Activated naive CD8-positive, alpha-beta T cell treated with anti-CD3 and anti-CD28 coated beads for 36 hours (primary cell): ENCODE measurements at regions not wholly inside any gene's neighbourhood (a gene's known extent, or its start where the extent isn't known, plus 50 kb on each side); places are given as distances from the start of the nearest gene placed in this dataset.
A peak's percentile ranks its signal among the peaks of the same experiment; 100 is the strongest.
"Not testable (repeated sequence)": the region's sequence is repeated elsewhere in the genome, so short reads cannot be mapped to it uniquely, and the experiment has no call there.

Experiments used
- DNase-seq: peaks from one replicate; pipeline ENCODE4 v3.0.0; 2021
- H3K27ac Mint-ChIP-seq: one replicate; pipeline ENCODE4 v1.8.0; 2022; ENCODE audit warnings: mild to moderate bottlenecking, moderate library complexity, mixed read lengths
- H3K27me3 Mint-ChIP-seq: one replicate; pipeline ENCODE4 v1.8.0; 2022; ENCODE audit warnings: mild to moderate bottlenecking, mixed read lengths
- H3K36me3 Mint-ChIP-seq: one replicate; pipeline ENCODE4 v1.8.0; 2021; ENCODE audit warnings: mild to moderate bottlenecking, mixed read lengths
- H3K4me1 Mint-ChIP-seq: one replicate; pipeline ENCODE4 v1.8.0; 2021; ENCODE audit warnings: mixed read lengths
- H3K4me3 Mint-ChIP-seq: one replicate; pipeline ENCODE4 v1.8.0; 2022; ENCODE audit warnings: mild to moderate bottlenecking, moderate library complexity, mixed read lengths
- H3K9me3 Mint-ChIP-seq: one replicate; pipeline ENCODE4 v1.8.0; 2022; ENCODE audit warnings: mixed read lengths

DNA sequence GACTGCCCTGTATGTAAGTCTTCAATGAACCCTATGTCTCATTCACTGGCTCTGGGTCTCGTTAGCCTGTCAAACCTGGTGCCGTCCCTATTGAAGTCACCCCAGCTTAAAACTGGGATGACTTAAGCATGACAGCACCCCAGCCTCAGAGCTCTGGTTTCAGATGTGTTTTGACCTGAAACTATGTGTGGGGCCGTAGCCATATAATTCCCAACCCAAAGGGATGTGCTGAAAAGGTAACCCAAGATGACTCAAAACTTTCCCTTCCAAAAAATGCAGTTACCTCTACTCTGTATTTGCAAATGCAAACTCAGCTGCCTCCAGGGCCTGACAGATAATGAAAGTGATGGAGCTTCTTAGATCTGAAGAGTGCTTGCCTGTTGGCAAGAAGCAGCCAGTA is 478.3 kb upstream of the ERCC4 start:
- no peak for DNase-seq
- Mint-ChIP-seq H3K9me3 (no peaks in the 10 kb centered on the region), H3K4me3 (no peak overlapping the region), H3K27me3 (peaks cover 11% of the 10 kb centered on the region), H3K36me3 (no peaks in the 10 kb centered on the region), H3K27ac (no peak overlapping the region), H3K4me1 (no peaks in the 10 kb centered on the region)

DNA sequence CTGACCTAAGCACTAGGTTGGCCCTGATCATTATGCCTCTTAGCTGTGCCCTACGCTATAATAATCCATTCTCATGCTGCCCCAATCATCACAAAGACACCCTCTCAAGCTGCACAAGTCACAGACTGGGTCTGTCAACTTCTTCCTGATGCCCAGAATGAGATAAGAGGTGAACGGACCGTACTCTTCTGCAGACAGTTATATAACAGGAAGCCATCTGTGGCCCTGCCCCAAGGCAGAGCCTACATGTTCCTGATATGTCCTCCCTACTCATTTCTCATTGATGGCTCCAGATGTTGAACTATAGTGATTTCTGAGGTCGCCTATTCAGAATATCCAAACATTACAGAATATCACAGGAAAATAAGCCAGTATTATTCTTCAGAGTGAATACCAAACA is 471.6 kb upstream of the ERCC4 start:
- H3K9me3 Mint-ChIP-seq: no peaks in the 10 kb centered on the region
- H3K27me3 Mint-ChIP-seq: peaks cover 11% of the 10 kb centered on the region
- H3K4me3 Mint-ChIP-seq: no peak overlapping the region
- no peak overlapping the region for H3K27ac Mint-ChIP-seq
- no peaks in the 10 kb centered on the region for H3K4me1 Mint-ChIP-seq
- H3K36me3 Mint-ChIP-seq: no peaks in the 10 kb centered on the region
- no peak for DNase-seq

GRCh38 chr16:13453325-13453724 is 466.6 kb upstream of the ERCC4 start:
- no peaks in the 10 kb centered on the region for H3K27me3 Mint-ChIP-seq
- no peak overlapping the region for H3K27ac Mint-ChIP-seq
- H3K9me3 Mint-ChIP-seq: no peaks in the 10 kb centered on the region
- no peaks in the 10 kb centered on the region for H3K4me1 Mint-ChIP-seq
- no peaks in the 10 kb centered on the region for H3K36me3 Mint-ChIP-seq
- no peak for DNase-seq
- H3K4me3 Mint-ChIP-seq: no peak overlapping the region

- peak; percentile 4 for DNase-seq
- Mint-ChIP-seq H3K36me3 (no peaks in the 10 kb centered on the region), H3K4me1 (no peaks in the 10 kb centered on the region), H3K4me3 (no peak overlapping the region), H3K9me3 (no peaks in the 10 kb centered on the region), H3K27ac (no peak overlapping the region), H3K27me3 (no peaks in the 10 kb centered on the region)
Observed at GRCh38 chr16:13453938-13454553, 465.9 kb upstream of the ERCC4 start.

GRCh38 chr16:13463619-13464018 is 456.3 kb upstream of the ERCC4 start:
- Mint-ChIP-seq H3K36me3 (no peaks in the 10 kb centered on the region), H3K27me3 (peaks cover 9% of the 10 kb centered on the region), H3K27ac (no peak overlapping the region), H3K4me3 (no peak overlapping the region), H3K9me3 (peaks cover 4% of the 10 kb centered on the region), H3K4me1 (no peaks in the 10 kb centered on the region)
- no peak for DNase-seq

DNA sequence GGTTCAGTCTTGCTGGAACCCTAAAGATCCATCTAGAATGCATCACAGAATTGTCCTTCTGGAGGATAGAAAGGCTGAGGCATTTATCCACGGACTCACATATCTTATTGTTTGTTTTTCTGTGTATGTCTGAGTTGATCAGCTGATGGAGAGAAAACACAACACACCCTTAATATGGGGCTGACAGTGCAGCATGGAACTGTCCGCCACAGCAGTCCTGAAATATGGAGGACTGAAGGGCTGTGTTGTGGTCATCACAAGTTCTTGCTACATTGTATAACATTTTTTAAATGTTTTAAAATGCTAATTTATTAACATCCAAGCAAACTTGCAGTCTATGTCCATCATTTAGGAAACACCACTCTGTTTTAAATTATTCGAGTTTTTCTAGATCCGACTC is 448.9 kb upstream of the ERCC4 start:
- Mint-ChIP-seq H3K27ac (no peak overlapping the region), H3K9me3 (peaks cover 12% of the 10 kb centered on the region), H3K4me1 (no peaks in the 10 kb centered on the region), H3K27me3 (peaks cover 6% of the 10 kb centered on the region), H3K36me3 (no peaks in the 10 kb centered on the region), H3K4me3 (no peak overlapping the region)
- DNase-seq: no peak

DNA sequence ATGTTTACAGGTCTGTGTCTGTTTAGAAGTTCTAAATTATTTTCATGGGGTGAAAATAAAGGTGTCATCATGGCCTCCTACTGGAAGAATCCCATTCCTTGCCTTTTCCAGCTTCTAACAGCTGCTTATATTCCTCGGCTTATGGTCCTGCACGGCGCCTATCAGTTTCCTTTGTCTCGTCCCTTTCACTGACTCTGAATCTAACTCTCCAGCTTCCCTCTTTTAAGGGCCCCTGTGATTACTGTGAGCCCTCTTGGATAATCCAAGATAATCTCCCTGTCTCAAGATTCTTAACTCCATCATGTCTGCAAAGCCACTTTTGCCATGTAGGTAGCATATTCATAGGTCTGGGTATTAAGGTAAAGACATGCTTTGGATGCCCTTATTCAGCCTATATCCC is 441.0 kb upstream of the ERCC4 start:
- no peaks in the 10 kb centered on the region for H3K36me3 Mint-ChIP-seq
- H3K9me3 Mint-ChIP-seq: no peaks in the 10 kb centered on the region
- no peak overlapping the region for H3K27ac Mint-ChIP-seq
- H3K4me1 Mint-ChIP-seq: no peaks in the 10 kb centered on the region
- DNase-seq: no peak
- no peak overlapping the region for H3K4me3 Mint-ChIP-seq
- peaks cover 4% of the 10 kb centered on the region for H3K27me3 Mint-ChIP-seq

- no peak overlapping the region for H3K4me3 Mint-ChIP-seq
- H3K4me1 Mint-ChIP-seq: no peaks in the 10 kb centered on the region
- no peak overlapping the region for H3K27ac Mint-ChIP-seq
- H3K9me3 Mint-ChIP-seq: no peaks in the 10 kb centered on the region
- no peak for DNase-seq
- peaks cover 3% of the 10 kb centered on the region for H3K27me3 Mint-ChIP-seq
- H3K36me3 Mint-ChIP-seq: no peaks in the 10 kb centered on the region
Observed at GRCh38 chr16:13479549-13479948, 440.4 kb upstream of the ERCC4 start.

DNA sequence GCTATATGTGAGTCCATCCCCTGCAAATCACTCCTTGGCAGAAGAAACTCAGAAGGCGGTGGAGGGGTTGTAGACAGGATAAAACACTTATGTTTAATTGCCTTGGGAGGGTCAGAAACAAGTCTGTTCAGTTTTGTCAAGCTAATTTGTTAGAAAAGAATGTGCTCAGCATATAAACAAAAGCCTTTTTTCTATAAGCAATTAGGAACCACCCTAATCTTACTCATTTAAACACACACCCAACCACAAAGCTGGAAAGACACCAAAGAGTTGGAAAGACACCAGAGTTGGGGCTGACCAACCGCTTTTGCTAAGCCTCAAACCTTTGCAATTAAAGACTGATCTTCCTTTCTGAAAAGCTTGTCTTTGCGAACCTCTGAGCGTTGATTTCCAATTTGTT is 439.2 kb upstream of the ERCC4 start:
- Mint-ChIP-seq H3K4me1 (no peaks in the 10 kb centered on the region), H3K4me3 (no peak overlapping the region), H3K36me3 (no peaks in the 10 kb centered on the region), H3K9me3 (peaks cover 4% of the 10 kb centered on the region), H3K27me3 (no peaks in the 10 kb centered on the region), H3K27ac (no peak overlapping the region)
- DNase-seq: no peak

DNA sequence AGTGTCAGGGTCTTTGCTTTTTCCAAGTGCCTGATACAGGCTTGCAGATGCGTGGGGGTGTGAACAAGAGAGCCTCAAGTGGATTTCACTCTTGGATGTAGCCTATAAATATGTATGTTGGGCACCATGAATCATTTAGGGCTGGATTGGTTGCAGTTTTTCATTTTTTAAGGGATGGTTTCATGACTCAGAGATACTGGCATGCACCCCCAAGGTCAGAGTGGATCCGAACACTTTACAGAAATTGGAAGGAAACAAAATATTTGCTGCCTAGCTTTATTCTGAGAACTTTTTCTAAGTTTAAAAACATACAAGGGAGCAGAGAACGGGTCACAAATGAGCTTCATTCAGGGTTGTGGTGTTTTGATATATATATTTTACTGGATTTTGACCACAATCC is 436.8 kb upstream of the ERCC4 start:
- no peaks in the 10 kb centered on the region for H3K36me3 Mint-ChIP-seq
- H3K4me1 Mint-ChIP-seq: no peaks in the 10 kb centered on the region
- H3K9me3 Mint-ChIP-seq: peaks cover 7% of the 10 kb centered on the region
- H3K27me3 Mint-ChIP-seq: no peaks in the 10 kb centered on the region
- H3K4me3 Mint-ChIP-seq: no peak overlapping the region
- no peak for DNase-seq
- H3K27ac Mint-ChIP-seq: no peak overlapping the region

GRCh38 chr16:13489416-13489815 is 430.5 kb upstream of the ERCC4 start:
- not testable (repeated sequence) for H3K9me3 Mint-ChIP-seq, H3K4me3 Mint-ChIP-seq, H3K27ac Mint-ChIP-seq, H3K4me1 Mint-ChIP-seq, H3K27me3 Mint-ChIP-seq, H3K36me3 Mint-ChIP-seq, DNase-seq

DNA sequence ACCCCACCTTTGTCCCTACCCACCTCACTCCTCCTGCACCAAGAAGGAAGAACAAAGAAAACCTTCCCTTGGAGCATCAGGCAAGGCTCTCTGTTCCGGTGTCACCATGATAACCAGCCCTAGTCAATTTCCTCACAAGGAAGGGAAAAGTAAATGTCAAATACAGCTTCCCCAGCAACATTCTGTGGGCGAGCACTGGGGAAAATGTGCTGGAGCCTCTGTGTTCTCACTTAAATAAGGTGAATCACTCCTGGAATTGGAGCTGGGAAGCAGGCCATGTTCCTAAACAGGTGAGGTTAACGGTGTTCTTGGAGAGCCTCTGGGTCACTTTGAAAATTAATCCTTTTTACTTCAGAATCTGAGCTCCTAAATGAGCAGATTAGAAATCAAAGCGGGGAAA is 427.9 kb upstream of the ERCC4 start:
- no peaks in the 10 kb centered on the region for H3K9me3 Mint-ChIP-seq
- H3K27me3 Mint-ChIP-seq: no peaks in the 10 kb centered on the region
- no peaks in the 10 kb centered on the region for H3K4me1 Mint-ChIP-seq
- no peak for DNase-seq
- no peak overlapping the region for H3K27ac Mint-ChIP-seq
- H3K4me3 Mint-ChIP-seq: no peak overlapping the region
- H3K36me3 Mint-ChIP-seq: no peaks in the 10 kb centered on the region

- Mint-ChIP-seq H3K36me3 (no peaks in the 10 kb centered on the region), H3K27me3 (no peaks in the 10 kb centered on the region), H3K9me3 (peaks cover 1% of the 10 kb centered on the region), H3K4me1 (no peaks in the 10 kb centered on the region), H3K27ac (no peak overlapping the region), H3K4me3 (no peak overlapping the region)
- no peak for DNase-seq
Observed at GRCh38 chr16:13503960-13504635, 415.9 kb upstream of the ERCC4 start.

DNA sequence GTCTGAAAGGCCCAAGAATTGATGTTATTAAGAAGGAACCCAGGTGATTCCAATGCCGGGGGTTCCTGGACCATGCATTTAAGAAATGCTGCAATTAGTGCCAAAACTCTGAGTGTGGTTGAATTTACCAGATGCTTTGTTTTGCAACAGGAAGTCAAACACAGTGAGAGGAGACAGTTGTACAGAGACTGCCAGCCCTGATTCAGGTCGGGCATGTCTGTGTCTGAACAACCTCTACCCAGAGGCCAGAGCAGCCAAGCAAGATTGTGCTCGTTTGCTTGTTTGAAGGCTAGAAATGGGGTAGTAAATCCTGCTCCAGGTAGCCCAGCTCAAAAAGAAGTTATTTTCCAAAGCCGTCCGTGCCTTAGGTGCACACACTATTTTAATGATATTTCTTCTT is 412.4 kb upstream of the ERCC4 start:
- peaks cover 3% of the 10 kb centered on the region for H3K27me3 Mint-ChIP-seq
- no peak for DNase-seq
- no peaks in the 10 kb centered on the region for H3K4me1 Mint-ChIP-seq
- no peaks in the 10 kb centered on the region for H3K36me3 Mint-ChIP-seq
- no peak overlapping the region for H3K27ac Mint-ChIP-seq
- H3K9me3 Mint-ChIP-seq: no peaks in the 10 kb centered on the region
- H3K4me3 Mint-ChIP-seq: no peak overlapping the region

- Mint-ChIP-seq H3K27me3 (peaks cover 3% of the 10 kb centered on the region), H3K4me1 (no peaks in the 10 kb centered on the region), H3K9me3 (peaks cover 14% of the 10 kb centered on the region), H3K4me3 (no peak overlapping the region), H3K36me3 (no peaks in the 10 kb centered on the region), H3K27ac (no peak overlapping the region)
- no peak for DNase-seq
Observed at GRCh38 chr16:13510425-13511151, 409.4 kb upstream of the ERCC4 start.

GRCh38 chr16:13517841-13518240 is 402.1 kb upstream of the ERCC4 start:
- no peaks in the 10 kb centered on the region for H3K36me3 Mint-ChIP-seq
- H3K27ac Mint-ChIP-seq: no peak overlapping the region
- no peak overlapping the region for H3K4me3 Mint-ChIP-seq
- no peaks in the 10 kb centered on the region for H3K27me3 Mint-ChIP-seq
- no peak for DNase-seq
- no peaks in the 10 kb centered on the region for H3K4me1 Mint-ChIP-seq
- H3K9me3 Mint-ChIP-seq: peaks cover 17% of the 10 kb centered on the region
